GM21528 (cell line): ENCODE measurements at regions not wholly inside any gene's neighbourhood (a gene's known extent, or its start where the extent isn't known, plus 50 kb on each side); places are given as distances from the start of the nearest gene placed in this dataset.

Experiments used
- ATAC-seq: cut with Tn5 transposase; IDR thresholded peaks from one replicate; pipeline ENCODE4 v1.9.1; 2021; ENCODE audit warnings: mild to moderate bottlenecking, moderate library complexity; ENCODE audit not compliant: unreplicated experiment, low FRiP score

GRCh38 chr4:134422776-134423175 is 221.2 kb upstream of the PABPC4L start:
- no peak for ATAC-seq

GRCh38 chr4:134421734-134422133 is 220.1 kb upstream of the PABPC4L start:
- no peak for ATAC-seq

- ATAC-seq: no peak
These were observed 207.3 kb upstream of the PABPC4L start for GRCh38 chr4:134408897-134409296.

GRCh38 chr4:134401798-134402197 is 200.2 kb upstream of the PABPC4L start:
- ATAC-seq: no peak

- ATAC-seq: no peak
These were observed 192.0 kb upstream of the PABPC4L start for GRCh38 chr4:134393592-134393991.

- no peak for ATAC-seq
These were observed 188.7 kb upstream of the PABPC4L start for GRCh38 chr4:134390319-134390718.

DNA sequence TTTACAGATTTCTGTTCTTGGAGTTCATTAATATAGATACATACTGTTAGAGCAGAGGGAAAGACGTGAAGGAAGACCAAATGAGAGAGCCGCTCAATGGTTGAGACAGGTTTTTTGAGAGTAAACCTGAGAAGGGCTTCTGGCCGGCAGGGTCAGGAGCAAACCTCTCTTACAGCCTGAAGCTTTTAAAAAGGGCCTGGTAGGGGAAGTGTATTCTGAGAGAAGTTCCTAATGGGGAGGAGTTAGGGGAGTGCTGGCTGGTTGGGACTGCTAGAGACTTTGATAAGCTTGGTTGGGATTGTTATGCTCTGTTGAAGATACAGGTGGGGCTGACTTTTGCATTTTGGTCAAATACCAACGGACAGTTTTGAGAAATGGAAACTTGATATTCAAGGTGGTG is 186.8 kb upstream of the PABPC4L start:
- no peak for ATAC-seq

DNA sequence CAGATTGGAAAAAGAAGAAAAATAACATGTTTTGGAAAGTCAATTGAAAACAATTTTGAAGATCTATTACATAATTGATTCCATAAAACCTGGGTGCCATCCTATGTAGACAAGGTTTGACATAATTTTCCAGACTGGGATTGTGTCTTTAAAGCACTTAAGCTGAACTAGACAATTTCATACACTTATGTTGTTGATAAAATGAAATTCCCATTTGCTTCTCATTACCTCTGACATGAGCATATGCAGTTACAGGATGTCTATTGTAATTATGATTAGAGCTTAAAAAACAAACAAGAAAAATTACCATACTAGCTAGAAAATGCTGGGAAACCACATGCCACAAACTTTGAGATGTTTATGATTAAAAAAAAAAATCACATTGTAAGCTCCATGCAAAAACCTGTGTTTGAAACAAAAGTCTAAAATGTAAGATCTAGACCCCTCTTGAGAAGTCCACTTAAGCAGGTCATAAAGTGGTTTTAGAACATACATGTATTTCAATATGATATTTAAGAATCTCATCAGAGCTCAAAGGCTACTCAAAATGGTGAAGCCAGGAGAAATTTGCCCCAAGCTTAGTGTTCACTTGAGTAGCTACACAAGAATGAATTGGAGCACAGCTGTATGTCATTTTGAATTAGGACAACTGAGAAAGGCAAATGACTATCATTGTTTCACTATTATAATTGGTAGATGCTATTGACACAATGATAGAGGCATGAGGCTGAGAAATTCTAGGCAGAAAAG is 181.1 kb upstream of the PABPC4L start:
- ATAC-seq: no peak

GRCh38 chr4:134375775-134376174 is 174.2 kb upstream of the PABPC4L start:
- no peak for ATAC-seq

- no peak for ATAC-seq
These were observed 164.3 kb upstream of the PABPC4L start for GRCh38 chr4:134365852-134366251.

- no peak for ATAC-seq
These were observed 163.3 kb upstream of the PABPC4L start for GRCh38 chr4:134364928-134365327.

DNA sequence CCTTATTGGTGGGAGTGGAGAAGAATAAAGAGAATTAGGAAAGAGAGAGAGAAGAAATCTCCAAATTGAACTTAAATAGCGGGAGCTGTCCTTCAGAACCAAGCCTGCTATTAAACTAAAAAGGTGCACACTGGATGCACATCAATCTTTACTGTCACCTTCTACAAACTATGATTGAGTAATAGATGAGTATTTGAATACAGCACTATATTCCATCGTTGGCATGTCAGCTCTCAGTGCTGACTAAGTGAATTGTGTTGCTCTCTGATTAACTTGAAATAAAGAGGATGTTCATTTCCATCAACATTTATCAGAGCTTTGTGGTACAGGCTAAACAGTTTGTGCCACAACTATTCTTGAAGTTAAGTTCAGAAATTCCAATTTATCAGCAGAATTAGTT is 143.7 kb upstream of the PABPC4L start:
- ATAC-seq: no peak

- no peak for ATAC-seq
These were observed 142.1 kb upstream of the PABPC4L start for GRCh38 chr4:134343656-134344055.

- ATAC-seq: no peak
These were observed 141.5 kb upstream of the PABPC4L start for GRCh38 chr4:134343081-134343480.

DNA sequence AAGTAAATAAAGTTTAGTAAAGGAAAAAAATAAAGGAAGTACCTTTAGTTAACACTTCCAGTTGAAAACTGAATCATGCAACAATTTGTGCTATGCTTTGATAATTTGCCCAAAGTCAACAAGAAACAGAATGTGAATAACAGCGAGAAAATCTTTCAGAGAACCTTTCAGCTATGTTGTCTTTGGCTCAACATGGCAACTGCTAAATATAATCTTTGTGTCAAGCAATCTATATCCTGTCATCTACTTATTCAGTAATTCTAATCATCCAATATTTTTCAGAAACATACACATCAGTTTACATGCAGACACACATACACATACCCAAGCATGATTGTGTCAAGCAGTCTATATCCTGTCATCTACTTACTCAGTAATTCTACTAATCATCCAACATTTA is 136.0 kb upstream of the PABPC4L start:
- no peak for ATAC-seq

DNA sequence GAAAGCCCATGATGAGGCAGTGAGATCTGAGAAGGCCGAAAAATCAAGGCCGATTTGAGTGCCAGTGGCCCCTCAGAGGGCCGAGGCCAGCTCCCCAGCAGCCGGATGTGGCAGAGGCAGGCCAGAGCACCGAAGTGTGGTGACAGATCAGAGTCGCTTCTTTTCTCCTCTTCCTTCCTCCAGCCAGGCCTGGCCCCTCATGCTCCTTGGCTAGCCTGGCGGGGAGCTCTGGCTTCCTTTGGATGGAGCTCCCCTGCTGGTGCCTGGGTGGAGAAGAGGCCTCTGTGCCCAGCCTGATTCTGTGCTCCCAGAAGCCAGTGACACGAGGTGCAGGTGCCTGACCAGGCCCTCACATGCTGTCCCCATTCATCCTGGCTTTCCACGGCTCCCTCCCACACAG is 127.2 kb upstream of the PABPC4L start:
- no peak for ATAC-seq

DNA sequence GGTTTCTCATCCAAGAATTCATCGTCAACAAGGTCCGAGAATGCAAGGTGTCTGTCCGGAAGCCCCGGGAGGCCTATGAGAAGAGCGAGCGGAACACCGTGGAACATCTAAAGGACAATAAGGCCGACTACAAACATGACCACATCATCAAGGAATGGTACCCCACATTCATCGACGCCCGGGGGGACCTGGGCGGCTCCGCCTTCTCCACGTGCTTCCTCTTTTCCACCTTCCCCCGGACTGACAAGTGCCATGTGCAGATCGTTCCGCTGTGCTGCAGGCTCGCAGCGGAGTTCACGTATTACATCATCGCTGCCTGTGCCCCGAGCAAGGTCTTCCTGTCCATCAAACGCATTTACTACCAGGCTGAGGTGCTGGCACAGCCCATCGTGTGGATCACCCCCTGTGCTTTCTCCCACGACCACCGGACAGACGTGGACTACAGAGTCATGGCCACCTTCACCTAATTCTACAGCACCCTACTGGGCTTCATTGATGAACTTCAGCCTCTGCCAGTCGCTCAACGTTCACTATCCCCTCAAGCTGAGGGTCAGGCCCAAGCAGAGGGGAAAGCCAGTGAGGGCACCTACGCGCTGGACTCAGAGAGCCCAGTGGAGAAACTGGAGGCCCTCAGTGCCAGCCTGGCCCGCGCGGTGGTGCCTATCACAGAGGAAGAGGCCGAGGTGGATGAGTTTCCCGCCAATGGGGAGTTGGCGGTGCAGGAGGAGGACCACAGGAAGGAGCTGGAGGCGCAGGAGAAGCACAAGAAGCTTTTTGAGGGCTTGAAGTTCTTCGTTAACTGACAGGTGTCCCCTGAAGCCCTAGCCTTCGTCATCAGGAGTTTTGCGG is 125.9 kb upstream of the PABPC4L start:
- no peak for ATAC-seq

DNA sequence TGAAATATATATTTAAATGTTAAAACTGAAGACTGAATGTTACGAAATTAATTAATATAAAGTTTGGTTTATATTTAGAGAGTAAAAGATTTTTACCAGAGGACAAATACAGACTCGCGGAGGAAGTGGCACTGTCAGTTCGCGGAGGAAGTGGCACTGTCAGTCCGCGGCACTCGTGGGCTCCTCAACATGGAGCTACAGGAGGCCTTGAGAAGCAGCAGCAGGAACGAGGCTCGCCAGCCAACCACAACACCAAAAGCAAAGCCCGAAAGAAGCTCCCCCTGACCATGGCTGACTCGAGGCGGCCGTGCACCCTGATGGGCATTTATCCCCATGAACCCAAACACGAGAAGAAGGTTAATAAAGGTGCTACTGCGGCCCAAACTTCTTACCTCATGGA is 125.3 kb upstream of the PABPC4L start:
- no peak for ATAC-seq

- ATAC-seq: no peak
These were observed 122.6 kb upstream of the PABPC4L start for GRCh38 chr4:134324179-134324578.

GRCh38 chr4:134320048-134320447 is 118.5 kb upstream of the PABPC4L start:
- no peak for ATAC-seq

DNA sequence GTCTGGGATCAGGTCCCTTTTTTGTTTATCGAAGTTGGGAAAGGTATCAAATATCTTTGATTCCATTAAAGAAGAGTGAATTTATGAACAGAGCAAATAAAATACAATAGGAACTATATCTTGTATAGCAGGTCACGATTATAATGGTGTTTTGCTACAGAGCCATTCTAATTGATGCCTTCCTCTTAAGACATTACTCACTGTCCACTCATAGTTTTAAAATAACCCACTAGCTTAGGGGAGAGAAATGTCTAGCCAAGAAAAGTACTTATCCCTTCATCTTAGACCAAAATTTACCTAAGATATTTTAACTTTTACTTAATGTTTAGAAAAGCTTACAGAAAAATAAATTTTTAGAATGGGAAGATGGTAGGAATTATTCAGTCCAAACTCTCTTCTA is 112.0 kb upstream of the PABPC4L start:
- no peak for ATAC-seq

- no peak for ATAC-seq
These were observed 108.1 kb upstream of the PABPC4L start for GRCh38 chr4:134309715-134310114.
